NCI-H526 (cell line): ENCODE measurements at regions not wholly inside any gene's neighbourhood (a gene's known extent, or its start where the extent isn't known, plus 50 kb on each side); places are given as distances from the start of the nearest gene placed in this dataset.
"Not testable (repeated sequence)": the region's sequence is repeated elsewhere in the genome, so short reads cannot be mapped to it uniquely, and the experiment has no call there.

Experiments used
- DNase-seq, 2 experiments: peaks; one replicate each; lab custom pipeline; 2025; lab: John Stamatoyannopoulos, UW

DNA sequence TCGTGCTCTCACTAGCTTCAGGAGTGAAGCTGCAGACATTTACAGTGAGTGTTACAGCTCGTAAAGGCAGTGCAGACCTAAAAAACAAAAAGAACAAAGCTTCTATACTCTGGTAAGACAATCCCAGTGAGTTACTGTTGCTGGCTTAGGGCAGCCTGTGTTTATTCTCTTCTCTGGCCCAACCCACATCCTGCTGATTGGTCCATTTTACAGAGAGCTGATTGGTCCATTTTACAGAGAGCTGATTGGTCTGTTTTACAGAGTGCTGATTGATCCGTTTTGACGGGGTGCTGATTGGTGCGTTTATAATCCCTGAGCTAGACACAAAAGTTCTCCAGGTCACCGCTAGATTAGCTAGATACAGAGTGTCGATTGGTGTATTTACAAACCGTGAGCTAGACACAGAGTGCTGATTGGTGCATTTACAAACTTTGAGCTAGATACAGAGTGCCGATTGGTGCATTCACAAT, 158.0 kb downstream of the KLRB1 start:
- peak; percentile 34 to 58 for DNase-seq

DNA sequence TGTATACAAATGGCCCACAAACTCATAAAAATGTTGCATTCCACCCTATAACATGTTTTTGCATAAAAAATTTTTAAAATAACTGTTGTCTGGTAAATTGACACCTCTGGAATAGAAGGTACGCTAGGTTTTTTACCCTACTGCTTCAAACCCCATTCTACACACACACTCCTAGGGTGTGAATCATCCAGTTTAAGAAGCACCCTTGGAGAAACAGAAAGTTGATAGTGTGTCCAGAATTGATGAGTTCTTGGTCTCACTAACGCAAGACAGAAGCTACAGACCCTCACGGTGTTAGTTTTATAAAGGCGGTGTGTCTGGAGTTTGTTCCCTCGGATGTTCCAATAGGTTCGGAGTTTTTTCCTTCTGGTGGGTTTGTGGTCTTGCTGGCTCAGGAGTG, 158.5 kb downstream of the KLRB1 start:
- peak in 1 of 2 experiments; percentile 35 for DNase-seq

DNA sequence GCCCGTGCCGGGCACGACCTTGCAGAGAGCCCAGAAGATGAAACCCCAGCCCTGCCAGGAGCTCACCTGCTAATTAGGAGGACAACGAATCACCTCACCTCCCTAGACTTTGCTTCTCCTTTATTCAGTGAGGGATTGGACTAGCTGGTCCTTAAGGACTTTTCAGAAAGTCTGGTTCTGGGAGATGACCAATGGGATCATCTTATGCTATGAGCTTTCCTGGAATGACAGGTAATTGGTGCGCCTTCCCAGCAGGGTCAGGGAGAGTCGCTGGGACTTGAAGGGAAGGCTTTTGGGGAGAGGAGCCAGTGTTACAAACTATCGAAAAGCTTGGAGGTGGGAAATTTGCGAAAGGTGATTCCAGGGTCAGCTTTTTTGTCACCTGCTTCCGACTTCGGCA, 159.1 kb downstream of the KLRB1 start:
- DNase-seq, result peak; percentile 66 to 71

DNA sequence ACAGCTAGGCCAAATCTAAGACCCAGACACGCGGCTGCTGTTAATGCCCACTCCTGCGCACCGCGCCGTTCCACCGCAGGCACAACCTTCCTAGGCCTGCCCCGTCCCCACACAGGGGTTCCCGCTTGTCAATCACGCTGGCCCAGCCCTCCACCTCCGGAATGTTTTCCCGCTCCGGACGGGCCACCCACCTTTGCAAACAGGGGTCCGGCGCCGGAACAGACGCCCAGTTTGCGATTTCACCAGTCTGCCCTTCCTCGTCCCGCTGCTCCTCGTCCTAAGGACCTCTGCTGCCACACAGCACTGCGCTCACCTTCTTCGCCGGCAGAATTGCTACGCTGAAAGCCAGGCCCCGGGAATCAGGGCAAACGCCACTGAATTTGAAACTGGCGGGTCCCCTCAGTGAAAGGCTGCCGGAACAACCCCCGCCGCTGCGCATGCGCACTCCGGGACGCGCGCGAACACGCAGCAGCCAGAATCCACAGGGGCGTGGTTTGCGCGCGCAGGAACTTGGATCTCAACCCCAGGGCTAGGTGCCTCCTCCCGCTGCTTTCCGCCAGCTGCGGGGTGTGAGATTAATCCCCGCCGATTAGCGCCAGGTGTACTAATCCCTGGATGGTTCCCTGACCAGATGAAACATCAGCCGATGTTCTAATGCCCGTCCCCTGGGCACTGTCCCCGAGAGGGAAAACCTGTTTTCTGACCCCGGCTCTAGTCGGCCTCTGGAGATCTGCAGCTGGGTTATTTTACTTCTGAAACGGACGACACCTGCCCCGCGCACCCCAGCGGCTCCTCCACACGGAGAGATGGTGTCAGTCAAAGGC, 159.7 kb downstream of the KLRB1 start:
- peak; percentile 84 to 94 for DNase-seq

DNA sequence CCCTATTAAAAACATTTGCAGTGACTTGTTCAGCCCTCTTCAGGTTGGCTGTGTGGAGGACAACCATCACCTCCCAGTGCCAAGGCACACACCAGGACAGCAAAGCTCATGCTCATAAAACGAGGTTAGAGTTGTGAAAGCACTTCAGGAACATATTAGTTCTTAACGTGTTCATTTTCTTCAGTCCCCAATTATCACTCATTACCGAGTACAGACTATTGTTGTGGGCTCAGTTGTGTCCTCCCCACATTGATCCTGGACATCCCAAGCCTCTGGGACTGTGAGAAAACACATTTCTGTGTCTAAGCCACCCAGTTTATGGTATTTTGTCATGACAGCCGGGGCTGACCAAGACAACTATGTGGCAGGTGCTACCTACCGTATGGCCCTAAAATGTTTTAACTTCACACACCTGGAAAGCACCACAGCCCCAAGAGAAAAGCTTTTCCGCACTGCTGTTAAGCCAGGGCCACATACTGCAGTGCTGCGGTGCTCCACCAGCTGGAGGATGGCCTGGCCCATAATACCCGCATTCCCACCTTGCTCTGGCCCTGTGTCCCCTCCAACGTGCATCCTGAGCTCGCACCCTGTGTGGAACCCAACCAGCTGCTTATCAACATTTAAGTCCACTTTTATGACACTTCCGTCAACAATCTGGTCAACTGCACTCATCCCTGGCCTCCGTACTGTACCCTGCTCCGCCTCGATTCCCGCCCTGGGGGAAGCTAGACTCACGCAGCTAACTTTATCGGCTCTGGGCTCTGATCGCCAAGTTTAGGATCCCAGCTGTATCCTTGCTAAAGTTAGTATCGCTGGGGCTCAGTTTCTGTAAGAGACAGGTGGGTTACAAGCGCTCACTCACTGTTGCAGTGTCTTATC, 160.6 kb downstream of the KLRB1 start:
- not testable (repeated sequence) for DNase-seq

DNA sequence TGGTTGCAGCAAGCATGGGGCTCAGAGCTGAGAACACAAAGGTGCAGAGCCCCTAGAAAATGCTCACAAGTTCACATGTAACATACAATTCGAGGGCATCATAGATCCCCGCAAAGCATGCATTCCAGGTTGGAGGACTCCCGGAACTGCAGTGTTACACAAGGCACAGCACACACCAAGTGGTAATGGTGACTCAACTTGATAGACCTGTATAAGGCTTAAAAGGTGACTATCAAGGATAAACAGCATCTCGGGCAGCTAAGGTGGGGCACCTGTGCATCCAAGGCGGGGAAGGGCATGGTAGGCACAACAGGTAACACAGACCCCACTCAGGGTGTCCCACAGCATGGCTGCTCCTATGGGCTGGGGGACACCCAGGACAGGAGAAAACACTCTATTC, 167.3 kb downstream of the KLRB1 start:
- DNase-seq, result not testable (repeated sequence)

GRCh38 chr12:9435682-9436081, 172.0 kb downstream of the KLRB1 start:
- not testable (repeated sequence) for DNase-seq

GRCh38 chr12:9430385-9430784, 177.3 kb downstream of the KLRB1 start:
- DNase-seq, result not testable (repeated sequence)

GRCh38 chr12:9428856-9429255, 178.9 kb downstream of the KLRB1 start:
- DNase-seq, result not testable (repeated sequence)

- not testable (repeated sequence) for DNase-seq
Measured at GRCh38 chr12:9425429-9425828, 182.3 kb downstream of the KLRB1 start.

GRCh38 chr12:9424175-9424740, 183.5 kb downstream of the KLRB1 start:
- not testable (repeated sequence) for DNase-seq

- DNase-seq, result not testable (repeated sequence)
Measured at GRCh38 chr12:9422689-9423088, 185.0 kb downstream of the KLRB1 start.

DNA sequence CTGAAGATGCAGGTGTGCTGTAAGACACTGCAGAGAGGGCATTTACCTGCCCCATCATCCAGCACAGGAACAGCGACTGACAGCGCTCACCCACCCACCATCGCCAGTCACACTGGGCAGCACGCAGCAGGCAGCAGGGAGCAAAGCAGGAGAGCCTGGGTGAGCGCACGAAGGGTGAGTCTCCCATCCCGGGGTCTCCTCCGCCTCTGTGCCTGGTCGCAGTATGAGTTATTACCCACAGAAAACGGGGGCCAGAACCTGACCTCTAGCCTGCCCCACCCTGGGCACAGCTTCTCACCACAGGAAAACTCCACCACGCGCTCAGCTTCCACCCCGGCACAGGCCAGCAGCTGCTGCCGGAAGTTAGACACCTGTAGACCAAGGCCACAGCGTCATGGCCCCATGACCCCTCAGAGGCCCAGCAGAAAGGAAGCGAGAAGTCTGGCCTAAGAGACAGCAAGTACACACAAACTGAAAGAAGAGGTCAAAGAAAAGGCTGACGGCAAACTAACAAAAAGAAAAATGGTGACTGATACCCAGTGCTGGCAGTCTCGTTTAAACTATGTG, 186.1 kb downstream of the KLRB1 start:
- not testable (repeated sequence) for DNase-seq

GRCh38 chr12:9420817-9421519, 186.7 kb downstream of the KLRB1 start:
- not testable (repeated sequence) for DNase-seq

DNA sequence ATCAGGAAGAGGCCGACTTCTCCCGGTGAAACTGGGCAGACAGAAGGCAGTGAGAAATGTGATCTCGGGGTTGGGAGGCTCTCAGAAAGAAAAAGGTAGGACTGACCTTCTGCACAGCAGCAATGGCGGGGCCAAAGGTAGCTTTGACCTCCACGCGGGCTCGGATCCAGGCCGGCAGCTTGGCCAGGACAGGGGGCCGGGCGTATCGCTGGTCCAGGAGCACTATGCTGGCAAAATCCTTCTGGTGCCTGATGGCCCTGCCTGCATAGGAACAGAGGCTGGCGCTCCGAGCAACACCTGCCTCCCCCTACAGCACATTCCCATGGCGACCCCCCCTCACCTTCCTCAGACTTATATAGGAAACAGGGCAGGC, 189.1 kb downstream of the KLRB1 start:
- DNase-seq, result not testable (repeated sequence)

DNA sequence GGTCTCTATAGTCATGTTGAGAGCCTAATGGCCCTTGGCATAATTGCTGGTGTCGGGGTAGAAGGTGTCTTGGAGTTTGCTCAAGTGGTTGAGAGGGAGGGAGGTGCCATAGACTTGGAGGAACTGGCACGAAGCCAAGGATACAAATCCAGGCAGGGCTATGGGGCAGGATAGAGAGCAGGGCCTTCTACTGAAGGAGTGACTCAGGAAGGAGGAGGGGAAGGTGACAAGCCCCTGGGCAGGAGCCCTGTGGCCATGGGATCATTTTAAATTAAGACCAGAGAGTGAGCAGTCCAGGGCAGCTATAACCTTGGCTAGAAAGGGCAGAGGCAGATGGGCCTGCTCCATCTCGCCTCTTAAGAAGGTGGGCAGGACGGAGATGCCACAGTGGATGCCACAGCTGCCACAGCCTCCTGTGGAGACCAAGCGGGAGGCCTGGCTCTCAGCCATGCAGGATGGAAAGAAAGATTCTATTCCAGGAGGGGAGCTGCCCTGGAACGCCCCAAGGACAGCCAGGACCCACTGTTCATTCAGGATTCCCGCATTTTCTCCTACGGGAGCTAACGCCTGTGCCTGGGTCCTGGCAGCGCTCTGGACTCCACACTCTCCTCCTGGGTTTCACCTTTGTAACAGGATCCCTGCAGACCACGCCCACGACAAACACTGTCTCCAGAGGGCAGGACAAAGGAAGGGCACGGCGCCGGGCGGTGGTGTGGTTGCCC, 189.6 kb downstream of the KLRB1 start:
- DNase-seq, result not testable (repeated sequence)

DNA sequence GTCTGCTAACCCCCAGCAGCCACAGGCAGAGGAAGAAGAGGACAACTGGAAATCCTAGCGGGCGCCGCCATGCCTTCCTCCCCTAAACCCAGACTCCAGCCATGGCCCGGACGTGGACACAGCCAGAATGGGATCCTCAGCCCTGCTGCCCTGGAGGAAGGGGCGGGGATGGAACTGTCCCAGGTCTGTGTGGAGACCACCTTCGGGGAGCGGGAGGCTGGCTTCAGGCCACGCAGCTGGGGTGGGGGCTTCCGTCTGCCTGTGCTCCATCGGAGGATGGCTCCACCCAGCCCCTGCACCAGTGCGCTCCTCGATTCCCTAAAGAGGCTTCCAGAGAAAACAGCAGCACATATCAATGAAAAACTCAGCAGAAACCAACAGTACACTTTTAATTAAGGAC, 190.4 kb downstream of the KLRB1 start:
- not testable (repeated sequence) for DNase-seq

DNA sequence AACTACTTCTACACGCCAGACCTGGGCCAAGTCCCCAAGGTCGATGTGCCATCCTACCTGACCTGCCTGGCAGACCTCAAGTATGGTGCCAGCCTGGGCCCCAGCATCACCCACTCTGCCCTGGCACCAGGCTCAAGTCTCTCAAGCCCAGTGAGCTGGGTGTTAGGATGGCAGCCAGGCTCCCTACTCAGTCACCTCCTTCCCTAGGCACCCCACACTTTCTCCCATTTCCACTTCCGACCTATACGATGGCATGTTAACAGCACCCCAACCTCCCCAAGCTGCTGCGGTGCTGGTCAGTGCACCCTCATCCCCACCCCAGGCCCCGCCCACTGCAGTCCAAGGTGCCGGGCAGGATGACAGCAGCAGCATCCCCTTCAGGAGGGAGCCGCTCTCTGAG, 191.4 kb downstream of the KLRB1 start:
- not testable (repeated sequence) for DNase-seq

DNA sequence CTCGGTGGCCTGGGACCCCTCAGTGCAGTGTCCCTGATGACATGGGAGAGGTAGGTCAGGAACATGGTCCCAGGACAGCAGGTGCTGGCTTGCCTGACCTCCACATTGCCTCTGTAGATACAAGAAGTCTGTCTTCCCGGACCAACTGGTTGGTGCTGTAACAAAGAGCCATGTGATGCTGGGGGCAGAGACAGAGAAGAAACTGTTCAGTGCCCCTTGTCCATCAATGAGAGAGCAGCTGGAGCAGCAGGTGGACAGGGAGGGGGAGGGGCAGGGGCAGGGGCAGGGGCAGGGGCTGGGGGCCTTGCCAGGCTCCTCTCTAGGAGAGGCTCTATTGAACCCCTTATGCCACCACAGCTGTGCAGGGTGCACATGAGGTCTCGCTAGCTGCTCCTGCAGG, 191.8 kb downstream of the KLRB1 start:
- not testable (repeated sequence) for DNase-seq

DNA sequence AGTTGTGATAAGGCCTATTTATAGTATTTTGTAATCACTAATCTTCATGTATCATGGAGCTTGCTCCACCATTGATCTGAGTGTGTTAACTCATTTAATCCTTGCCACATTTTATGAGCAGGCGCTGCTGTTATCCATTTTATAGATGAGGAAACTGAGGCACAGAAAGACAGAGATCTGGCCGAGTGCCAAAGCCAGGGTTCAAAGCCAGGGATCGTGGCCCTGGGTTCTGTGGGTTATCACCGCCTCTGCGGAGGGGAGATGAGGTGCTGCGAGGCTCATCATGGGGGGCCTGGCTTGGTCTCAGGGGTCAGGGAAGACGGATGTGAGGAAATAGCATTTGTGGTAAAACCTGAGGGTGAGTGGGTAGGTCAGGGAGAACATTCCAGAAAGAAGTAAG, 193.9 kb downstream of the KLRB1 start:
- not testable (repeated sequence) for DNase-seq

- DNase-seq, result not testable (repeated sequence)
Measured at GRCh38 chr12:9412459-9412858, 195.3 kb downstream of the KLRB1 start.
